NCI-H460 (cell line): ENCODE measurements at regions not wholly inside any gene's neighbourhood (a gene's known extent, or its start where the extent isn't known, plus 50 kb on each side); places are given as distances from the start of the nearest gene placed in this dataset.

Experiments used
- DNase-seq: peaks from one replicate; pipeline ENCODE4 v3.0.0-alpha.2; 2016; ENCODE audit warnings: low read depth; ENCODE audit errors: extremely low read depth

- no peak for DNase-seq
Measured at GRCh38 chr4:45647823-45648222, 476.0 kb downstream of the GABRG1 start.

GRCh38 chr4:45646885-45647590 lies 476.8 kb downstream of the GABRG1 start:
- no peak for DNase-seq

GRCh38 chr4:45640281-45640680 lies 483.6 kb downstream of the GABRG1 start:
- no peak for DNase-seq

GRCh38 chr4:45638641-45639040 lies 485.2 kb downstream of the GABRG1 start:
- no peak for DNase-seq

- DNase-seq, result no peak
Measured at GRCh38 chr4:45636175-45636574, 487.7 kb downstream of the GABRG1 start.

- no peak for DNase-seq
Measured at GRCh38 chr4:45629717-45630116, 494.1 kb downstream of the GABRG1 start.

- peak; percentile 49 for DNase-seq
Measured at GRCh38 chr4:45621971-45622370, 501.9 kb downstream of the GABRG1 start.

GRCh38 chr4:45620808-45621207 lies 503.0 kb downstream of the GABRG1 start:
- DNase-seq, result no peak

- DNase-seq, result no peak
Measured at GRCh38 chr4:45596379-45597101, 527.3 kb downstream of the GABRG1 start.

GRCh38 chr4:45580334-45580733 lies 543.5 kb downstream of the GABRG1 start:
- DNase-seq, result no peak

GRCh38 chr4:45578874-45579273 lies 545.0 kb downstream of the GABRG1 start:
- no peak for DNase-seq

GRCh38 chr4:45576275-45576674 lies 547.6 kb downstream of the GABRG1 start:
- no peak for DNase-seq

- no peak for DNase-seq
Measured at GRCh38 chr4:45569619-45570018, 554.2 kb downstream of the GABRG1 start.

- no peak for DNase-seq
Measured at GRCh38 chr4:45568694-45569093, 555.2 kb downstream of the GABRG1 start.

- DNase-seq, result no peak
Measured at GRCh38 chr4:45566896-45567603, 556.8 kb downstream of the GABRG1 start.

- no peak for DNase-seq
Measured at GRCh38 chr4:45554423-45554822, 569.4 kb downstream of the GABRG1 start.

GRCh38 chr4:45550766-45551366 lies 573.0 kb downstream of the GABRG1 start:
- DNase-seq, result peak; percentile 12

GRCh38 chr4:45539142-45539814 lies 584.6 kb downstream of the GABRG1 start:
- DNase-seq, result no peak

- DNase-seq, result no peak
Measured at GRCh38 chr4:45530498-45530897, 593.4 kb downstream of the GABRG1 start.

GRCh38 chr4:45527160-45527559 lies 596.7 kb downstream of the GABRG1 start:
- DNase-seq, result no peak

- DNase-seq, result no peak
Measured at GRCh38 chr4:45518832-45519231, 605.0 kb downstream of the GABRG1 start.
